HFFc6 (cell line): ENCODE measurements at regions not wholly inside any gene's neighbourhood (a gene's known extent, or its start where the extent isn't known, plus 50 kb on each side); places are given as distances from the start of the nearest gene placed in this dataset.

Experiments
- DNase-seq: peaks from one replicate; pipeline ENCODE4 v3.0.0-alpha.2; 2018
- H3K27ac Mint-ChIP-seq: 2 replicates; pipeline ENCODE4 v1.8.0; 2020; ENCODE audit warnings: mild to moderate bottlenecking, mixed read lengths
- H3K27me3 Mint-ChIP-seq: 2 replicates; pipeline ENCODE4 v1.8.0; 2021; ENCODE audit warnings: mild to moderate bottlenecking, moderate library complexity, mixed read lengths; ENCODE audit not compliant: insufficient read depth
- H3K36me3 Mint-ChIP-seq: 2 replicates; pipeline ENCODE4 v1.8.0; 2021; ENCODE audit warnings: low read depth, mixed read lengths
- H3K4me1 Mint-ChIP-seq: 2 replicates; pipeline ENCODE4 v1.8.0; 2020; ENCODE audit warnings: low read depth, mixed read lengths
- H3K4me3 Mint-ChIP-seq: 2 replicates; pipeline ENCODE4 v1.8.0; 2020; ENCODE audit warnings: mild to moderate bottlenecking, moderate library complexity, mixed read lengths
- H3K9me3 Mint-ChIP-seq: 2 replicates; pipeline ENCODE4 v1.8.0; 2020; ENCODE audit warnings: mild to moderate bottlenecking, mixed read lengths
- CTCF ChIP-seq: fragments of 200-600 bp; sonication (generic); IDR thresholded peaks from 2 replicates; pipeline ENCODE4 v1.5.0; 2021; ENCODE audit warnings: antibody characterized with exemption, mild to moderate bottlenecking

- DNase-seq = no peak
- TF ChIP-seq CTCF = no peak
- H3K27me3 Mint-ChIP-seq = 0 out of 2 replicates have a peak, but pooled peaks cover 1% of the 10 kb centered on the region
- H3K4me1 Mint-ChIP-seq = no peaks in the 10 kb centered on the region
- H3K4me3 Mint-ChIP-seq = no peak overlapping the region
- peaks cover 26% of the 10 kb centered on the region for H3K36me3 Mint-ChIP-seq
- peaks cover 33% of the 10 kb centered on the region for H3K9me3 Mint-ChIP-seq
- H3K27ac Mint-ChIP-seq = no peak overlapping the region
Observed at GRCh38 chr1:238272145-238272544, 381.4 kb upstream of the ZP4 start.

- Mint-ChIP-seq H3K36me3 (no peaks in the 10 kb centered on the region), H3K9me3 (peaks cover 3% of the 10 kb centered on the region; the same call in 1 of the 2 replicates), H3K27ac (no peak overlapping the region), H3K4me3 (no peak overlapping the region), H3K4me1 (peaks cover 18% of the 10 kb centered on the region), H3K27me3 (no peaks in the 10 kb centered on the region)
- no peak for TF ChIP-seq CTCF
- DNase-seq = no peak
Observed at GRCh38 chr1:238265866-238266265, 375.1 kb upstream of the ZP4 start.

GRCh38 chr1:238264951-238265350 is 374.2 kb upstream of the ZP4 start:
- H3K4me1 Mint-ChIP-seq = peaks cover 18% of the 10 kb centered on the region
- H3K9me3 Mint-ChIP-seq = peaks cover 3% of the 10 kb centered on the region; the same call in 1 of the 2 replicates
- H3K27ac Mint-ChIP-seq = no peak overlapping the region
- DNase-seq = no peak
- no peak overlapping the region for H3K4me3 Mint-ChIP-seq
- no peaks in the 10 kb centered on the region for H3K36me3 Mint-ChIP-seq
- H3K27me3 Mint-ChIP-seq = no peaks in the 10 kb centered on the region
- TF ChIP-seq CTCF = no peak

- Mint-ChIP-seq H3K27ac (no peak overlapping the region), H3K27me3 (no peaks in the 10 kb centered on the region), H3K4me3 (no peak overlapping the region), H3K9me3 (no peaks in the 10 kb centered on the region), H3K36me3 (no peaks in the 10 kb centered on the region), H3K4me1 (peaks cover 39% of the 10 kb centered on the region)
- TF ChIP-seq CTCF = no peak
- no peak for DNase-seq
Observed at GRCh38 chr1:238258510-238258909, 367.8 kb upstream of the ZP4 start.

GRCh38 chr1:238257018-238257621 is 366.4 kb upstream of the ZP4 start:
- no peaks in the 10 kb centered on the region for H3K27me3 Mint-ChIP-seq
- H3K9me3 Mint-ChIP-seq = no peaks in the 10 kb centered on the region

More at GRCh38 chr1:238257018-238257621, 366.4 kb upstream of the ZP4 start:
- no peaks in the 10 kb centered on the region for H3K36me3 Mint-ChIP-seq
- H3K4me1 Mint-ChIP-seq = peaks cover 53% of the 10 kb centered on the region
- no peak for DNase-seq
- TF ChIP-seq CTCF = no peak
- H3K4me3 Mint-ChIP-seq = no peak overlapping the region
- no peak overlapping the region for H3K27ac Mint-ChIP-seq
